ENCODE measurements at regions not wholly inside any gene's neighbourhood (a gene's known extent, or its start where the extent isn't known, plus 50 kb on each side); places are given as distances from the start of the nearest gene placed in this dataset.

DNA sequence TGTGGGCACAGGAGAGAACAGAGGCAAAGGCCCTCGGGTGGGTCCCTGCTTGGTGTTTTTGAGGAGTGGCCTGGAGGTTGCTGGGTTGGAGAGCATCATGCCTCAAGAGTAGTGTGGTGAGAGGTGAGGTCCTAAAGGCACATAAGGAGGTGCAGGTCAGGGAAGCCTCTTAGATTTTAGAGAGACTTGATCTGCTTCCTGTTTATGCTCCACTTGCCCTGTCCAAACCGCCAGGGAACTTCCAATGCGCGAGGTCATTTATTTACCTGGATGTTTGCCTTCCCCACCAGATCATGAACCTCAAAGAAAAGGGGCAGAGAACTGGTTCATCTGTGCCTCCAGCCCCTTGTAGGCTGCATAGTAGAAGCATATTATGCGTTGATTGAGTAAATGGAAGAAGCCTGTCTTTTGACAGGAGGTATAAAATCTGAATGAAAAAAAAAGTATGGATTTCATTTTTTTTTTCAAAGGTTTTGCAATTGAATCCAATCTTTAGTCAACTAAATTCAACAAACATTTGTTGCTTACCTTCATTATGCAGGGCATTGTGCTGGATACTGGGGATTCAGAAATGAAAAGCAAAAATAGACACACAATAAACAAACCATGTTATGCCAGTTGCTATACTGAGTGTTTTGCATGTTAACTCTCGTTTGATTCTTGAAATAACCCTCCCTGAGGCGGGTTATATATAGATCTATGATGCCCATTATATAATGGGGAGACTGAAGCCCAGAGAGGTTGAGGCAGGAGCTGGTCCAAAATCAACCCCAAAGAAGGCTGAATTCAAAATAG is 485.2 kb downstream of the VRK1 start:
- DNase-seq: no peak
- Histone ChIP-seq H3K27ac (ENCODE audit: low read depth, low read length) (no peak overlapping the region), H3K9ac (ENCODE audit: extremely low read depth, low read length, poor library complexity, severe bottlenecking) (no peak overlapping the region), H3K36me3 (ENCODE audit: control insufficient read depth, insufficient read depth, low read length) (no peaks in the 10 kb centered on the region), H3K4me3 (ENCODE audit: low read length) (no peak overlapping the region), H3K4me1 (ENCODE audit: control insufficient read depth, insufficient read depth, low read length) (no peaks in the 10 kb centered on the region), H3K27me3 (ENCODE audit: control insufficient read depth, insufficient read depth, low read length, poor library complexity, severe bottlenecking) (peaks cover 65% of the 10 kb centered on the region), H3K9me3 (ENCODE audit: control insufficient read depth, low read length) (no peaks in the 10 kb centered on the region)
- no peak overlapping the region for H3K4me3 Mint-ChIP-seq
- 83 to 84% methylated on average over 2 to 7 of the region's 7 CpGs for WGBS, 2 experiments (ENCODE audit: insufficient coverage in 1 of 2, insufficient read length in 1 of 2)
- no peaks in the 10 kb centered on the region for H3K36me3 Mint-ChIP-seq (ENCODE audit: low read depth)
- no peaks in the 10 kb centered on the region for H3K9me3 Mint-ChIP-seq
- peaks cover 58% of the 10 kb centered on the region for H3K27me3 Mint-ChIP-seq (ENCODE audit: insufficient read depth)
- TF ChIP-seq, protein P1, sequence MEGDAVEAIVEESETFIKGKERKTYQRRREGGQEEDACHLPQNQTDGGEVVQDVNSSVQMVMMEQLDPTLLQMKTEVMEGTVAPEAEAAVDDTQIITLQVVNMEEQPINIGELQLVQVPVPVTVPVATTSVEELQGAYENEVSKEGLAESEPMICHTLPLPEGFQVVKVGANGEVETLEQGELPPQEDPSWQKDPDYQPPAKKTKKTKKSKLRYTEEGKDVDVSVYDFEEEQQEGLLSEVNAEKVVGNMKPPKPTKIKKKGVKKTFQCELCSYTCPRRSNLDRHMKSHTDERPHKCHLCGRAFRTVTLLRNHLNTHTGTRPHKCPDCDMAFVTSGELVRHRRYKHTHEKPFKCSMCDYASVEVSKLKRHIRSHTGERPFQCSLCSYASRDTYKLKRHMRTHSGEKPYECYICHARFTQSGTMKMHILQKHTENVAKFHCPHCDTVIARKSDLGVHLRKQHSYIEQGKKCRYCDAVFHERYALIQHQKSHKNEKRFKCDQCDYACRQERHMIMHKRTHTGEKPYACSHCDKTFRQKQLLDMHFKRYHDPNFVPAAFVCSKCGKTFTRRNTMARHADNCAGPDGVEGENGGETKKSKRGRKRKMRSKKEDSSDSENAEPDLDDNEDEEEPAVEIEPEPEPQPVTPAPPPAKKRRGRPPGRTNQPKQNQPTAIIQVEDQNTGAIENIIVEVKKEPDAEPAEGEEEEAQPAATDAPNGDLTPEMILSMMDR (conservative IDR thresholded peaks at IDR 0.05): no peak
- no peak overlapping the region for H3K27ac Mint-ChIP-seq
- H3K4me1 Mint-ChIP-seq: peaks cover 23% of the 10 kb centered on the region

- peaks cover 20% of the 10 kb centered on the region for H3K4me1 Mint-ChIP-seq
- no peak overlapping the region for H3K9ac ChIP-seq (ENCODE audit: extremely low read depth, low read length, poor library complexity, severe bottlenecking)
- H3K27ac Mint-ChIP-seq: no peak overlapping the region
- no peak for DNase-seq
- no peak overlapping the region for H3K27ac ChIP-seq (ENCODE audit: low read depth, low read length)
- H3K4me3 ChIP-seq (ENCODE audit: low read length): no peak overlapping the region
- H3K27me3 Mint-ChIP-seq (ENCODE audit: insufficient read depth): peaks cover 53% of the 10 kb centered on the region
- H3K4me1 ChIP-seq (ENCODE audit: control insufficient read depth, insufficient read depth, low read length): no peaks in the 10 kb centered on the region
- no peaks in the 10 kb centered on the region for H3K36me3 Mint-ChIP-seq (ENCODE audit: low read depth)
- TF ChIP-seq, protein P1 (conservative IDR thresholded peaks at IDR 0.05): no peak
- H3K9me3 ChIP-seq (ENCODE audit: control insufficient read depth, low read length): no peaks in the 10 kb centered on the region
- H3K27me3 ChIP-seq (ENCODE audit: control insufficient read depth, insufficient read depth, low read length, poor library complexity, severe bottlenecking): peaks cover 59% of the 10 kb centered on the region
- no peaks in the 10 kb centered on the region for H3K36me3 ChIP-seq (ENCODE audit: control insufficient read depth, insufficient read depth, low read length)
- H3K4me3 Mint-ChIP-seq: no peak overlapping the region
- WGBS, 2 experiments (ENCODE audit: insufficient coverage in 1 of 2, insufficient read length in 1 of 2): 92 to 94% methylated on average over 6 to 9 of the region's 9 CpGs
- no peaks in the 10 kb centered on the region for H3K9me3 Mint-ChIP-seq
These were observed 485.8 kb downstream of the VRK1 start for GRCh38 chr14:97283005-97283403.

DNA sequence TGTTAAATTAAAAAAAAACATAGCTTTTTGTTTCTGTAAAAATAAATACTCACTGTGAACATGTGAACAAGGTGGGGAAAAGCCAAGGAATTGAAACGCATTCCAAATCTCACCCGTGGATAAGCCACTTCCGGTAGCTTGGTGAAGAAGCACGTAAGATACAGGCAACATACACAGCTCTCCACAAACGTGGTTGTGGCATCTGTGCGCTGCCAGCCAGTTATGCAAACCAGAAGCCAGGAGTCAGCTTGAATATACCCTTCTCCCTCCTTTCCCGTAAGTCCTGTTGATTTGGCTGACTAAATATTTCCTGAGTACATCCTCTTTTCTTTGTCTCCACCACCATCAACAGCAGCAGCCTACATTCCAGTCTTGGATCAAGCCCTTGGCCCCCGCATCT is 486.2 kb downstream of the VRK1 start:
- TF ChIP-seq, protein P1 (conservative IDR thresholded peaks at IDR 0.05): no peak
- Mint-ChIP-seq H3K27me3 (ENCODE audit: insufficient read depth) (peaks cover 52% of the 10 kb centered on the region), H3K4me3 (no peak overlapping the region), H3K9me3 (no peaks in the 10 kb centered on the region), H3K27ac (peak overlapping the region; percentile 2), H3K4me1 (peaks cover 20% of the 10 kb centered on the region), H3K36me3 (ENCODE audit: low read depth) (no peaks in the 10 kb centered on the region)
- no peak overlapping the region for H3K9ac ChIP-seq (ENCODE audit: extremely low read depth, low read length, poor library complexity, severe bottlenecking)
- H3K4me1 ChIP-seq (ENCODE audit: control insufficient read depth, insufficient read depth, low read length): no peaks in the 10 kb centered on the region
- peaks cover 55% of the 10 kb centered on the region for H3K27me3 ChIP-seq (ENCODE audit: control insufficient read depth, insufficient read depth, low read length, poor library complexity, severe bottlenecking)
- no peak overlapping the region for H3K4me3 ChIP-seq (ENCODE audit: low read length)
- H3K27ac ChIP-seq (ENCODE audit: low read depth, low read length): no peak overlapping the region
- H3K9me3 ChIP-seq (ENCODE audit: control insufficient read depth, low read length): no peaks in the 10 kb centered on the region
- 90 to 91% methylated on average over 8 of the region's 8 CpGs for WGBS, 2 experiments (ENCODE audit: insufficient coverage in 1 of 2, insufficient read length in 1 of 2)
- no peak for DNase-seq
- no peaks in the 10 kb centered on the region for H3K36me3 ChIP-seq (ENCODE audit: control insufficient read depth, insufficient read depth, low read length)

All from endodermal cell (in vitro differentiated cells).